ENCODE measurements at regions not wholly inside any gene's neighbourhood (a gene's known extent, or its start where the extent isn't known, plus 50 kb on each side); places are given as distances from the start of the nearest gene placed in this dataset.

DNA sequence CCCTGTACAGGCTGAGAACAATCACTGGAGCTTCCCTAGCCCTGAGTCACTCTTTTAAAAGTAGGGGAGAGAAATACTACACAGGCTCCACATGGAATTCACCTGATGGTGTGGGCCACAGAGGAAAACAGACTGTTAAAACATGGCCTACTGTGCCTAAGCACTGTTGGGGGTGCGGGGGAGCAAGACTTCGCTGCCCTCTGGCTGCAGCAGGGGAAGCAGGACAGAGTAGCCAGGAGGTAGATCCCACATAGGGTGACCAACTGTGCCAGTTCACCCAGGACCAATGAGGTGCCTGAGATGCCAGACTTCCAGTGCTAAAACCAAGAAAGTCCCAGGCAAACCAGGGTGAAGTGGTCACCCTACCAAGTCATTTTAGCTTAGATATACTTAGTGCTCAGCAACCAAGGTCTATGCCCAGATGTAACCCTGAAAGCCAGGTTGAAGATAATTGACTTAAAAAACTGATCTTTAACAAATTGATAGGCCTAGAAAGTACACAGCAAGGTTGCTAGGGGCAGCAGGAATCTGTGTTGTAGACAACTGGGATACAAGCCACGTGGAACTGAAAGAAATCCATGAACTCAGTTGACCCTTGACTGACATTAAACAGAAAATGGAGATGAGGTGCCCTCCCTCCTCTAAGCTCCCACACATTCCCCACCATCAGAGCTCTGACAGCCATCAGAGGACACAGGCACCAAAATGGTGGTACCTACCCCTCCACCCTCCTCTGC is 344.2 kb upstream of the PPP2R3A start:
- Mint-ChIP-seq H3K9me3 (ENCODE audit: unreplicated experiment) (no peaks in the 10 kb centered on the region), H3K36me3 (ENCODE audit: unreplicated experiment) (no peaks in the 10 kb centered on the region), H3K27me3 (ENCODE audit: unreplicated experiment) (peaks cover 2% of the 10 kb centered on the region), H3K27ac (ENCODE audit: unreplicated experiment) (no peak overlapping the region), H3K4me1 (ENCODE audit: unreplicated experiment) (no peaks in the 10 kb centered on the region), H3K4me3 (ENCODE audit: unreplicated experiment) (no peak overlapping the region)
- no peak for DNase-seq (ENCODE audit: extremely low spot score, unreplicated experiment)
- TF ChIP-seq, protein P1, sequence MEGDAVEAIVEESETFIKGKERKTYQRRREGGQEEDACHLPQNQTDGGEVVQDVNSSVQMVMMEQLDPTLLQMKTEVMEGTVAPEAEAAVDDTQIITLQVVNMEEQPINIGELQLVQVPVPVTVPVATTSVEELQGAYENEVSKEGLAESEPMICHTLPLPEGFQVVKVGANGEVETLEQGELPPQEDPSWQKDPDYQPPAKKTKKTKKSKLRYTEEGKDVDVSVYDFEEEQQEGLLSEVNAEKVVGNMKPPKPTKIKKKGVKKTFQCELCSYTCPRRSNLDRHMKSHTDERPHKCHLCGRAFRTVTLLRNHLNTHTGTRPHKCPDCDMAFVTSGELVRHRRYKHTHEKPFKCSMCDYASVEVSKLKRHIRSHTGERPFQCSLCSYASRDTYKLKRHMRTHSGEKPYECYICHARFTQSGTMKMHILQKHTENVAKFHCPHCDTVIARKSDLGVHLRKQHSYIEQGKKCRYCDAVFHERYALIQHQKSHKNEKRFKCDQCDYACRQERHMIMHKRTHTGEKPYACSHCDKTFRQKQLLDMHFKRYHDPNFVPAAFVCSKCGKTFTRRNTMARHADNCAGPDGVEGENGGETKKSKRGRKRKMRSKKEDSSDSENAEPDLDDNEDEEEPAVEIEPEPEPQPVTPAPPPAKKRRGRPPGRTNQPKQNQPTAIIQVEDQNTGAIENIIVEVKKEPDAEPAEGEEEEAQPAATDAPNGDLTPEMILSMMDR (IDR thresholded peaks at IDR 0.05): no peak

DNA sequence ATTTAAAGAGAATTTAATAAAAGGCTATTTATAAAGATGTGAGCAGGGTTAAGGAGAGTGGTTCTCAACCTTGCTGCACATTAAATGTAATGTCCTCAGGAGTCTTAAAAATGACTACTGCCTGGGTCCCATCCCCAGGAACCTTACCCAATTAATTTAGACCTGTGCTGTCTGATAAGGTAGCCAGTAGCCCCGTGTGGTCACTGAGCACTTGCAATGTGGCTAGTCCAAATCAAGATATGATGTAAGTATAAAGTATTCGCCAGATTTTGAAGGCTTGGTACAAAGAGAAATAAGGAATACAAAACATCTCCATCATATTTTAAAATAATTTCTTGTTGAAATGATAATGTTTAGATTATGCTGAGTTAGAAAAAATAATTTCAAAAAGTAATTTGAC is 343.3 kb upstream of the PPP2R3A start:
- Mint-ChIP-seq H3K9me3 (ENCODE audit: unreplicated experiment) (no peaks in the 10 kb centered on the region), H3K27ac (ENCODE audit: unreplicated experiment) (no peak overlapping the region), H3K27me3 (ENCODE audit: unreplicated experiment) (peaks cover 2% of the 10 kb centered on the region), H3K36me3 (ENCODE audit: unreplicated experiment) (no peaks in the 10 kb centered on the region), H3K4me1 (ENCODE audit: unreplicated experiment) (no peaks in the 10 kb centered on the region), H3K4me3 (ENCODE audit: unreplicated experiment) (no peak overlapping the region)
- DNase-seq (ENCODE audit: extremely low spot score, unreplicated experiment): no peak
- TF ChIP-seq, protein P1 (IDR thresholded peaks at IDR 0.05): no peak

DNA sequence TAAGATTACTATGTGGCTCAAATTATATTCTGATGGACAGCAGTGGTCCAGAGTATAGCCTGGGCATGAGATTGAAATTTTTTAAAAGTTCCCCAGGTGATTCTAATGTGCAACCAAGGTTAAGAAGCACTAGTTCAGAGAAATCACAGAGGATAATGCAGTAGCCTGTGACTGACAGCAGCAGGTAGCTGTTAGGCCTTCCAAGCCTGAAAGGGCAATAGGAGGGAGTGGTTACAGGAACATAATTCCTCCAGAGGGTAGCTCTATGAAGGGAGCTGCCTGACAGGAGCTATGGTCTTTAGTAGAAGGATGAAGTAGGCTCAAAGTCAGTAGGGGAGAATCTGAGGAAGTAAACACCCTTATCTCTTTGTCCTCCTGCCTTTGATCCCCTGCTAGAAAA is 342.9 kb upstream of the PPP2R3A start:
- H3K4me1 Mint-ChIP-seq (ENCODE audit: unreplicated experiment): no peaks in the 10 kb centered on the region
- H3K9me3 Mint-ChIP-seq (ENCODE audit: unreplicated experiment): no peaks in the 10 kb centered on the region
- TF ChIP-seq, protein P1 (IDR thresholded peaks at IDR 0.05): no peak
- H3K27me3 Mint-ChIP-seq (ENCODE audit: unreplicated experiment): peaks cover 2% of the 10 kb centered on the region
- no peaks in the 10 kb centered on the region for H3K36me3 Mint-ChIP-seq (ENCODE audit: unreplicated experiment)
- no peak for DNase-seq (ENCODE audit: extremely low spot score, unreplicated experiment)
- no peak overlapping the region for H3K4me3 Mint-ChIP-seq (ENCODE audit: unreplicated experiment)
- no peak overlapping the region for H3K27ac Mint-ChIP-seq (ENCODE audit: unreplicated experiment)

DNA sequence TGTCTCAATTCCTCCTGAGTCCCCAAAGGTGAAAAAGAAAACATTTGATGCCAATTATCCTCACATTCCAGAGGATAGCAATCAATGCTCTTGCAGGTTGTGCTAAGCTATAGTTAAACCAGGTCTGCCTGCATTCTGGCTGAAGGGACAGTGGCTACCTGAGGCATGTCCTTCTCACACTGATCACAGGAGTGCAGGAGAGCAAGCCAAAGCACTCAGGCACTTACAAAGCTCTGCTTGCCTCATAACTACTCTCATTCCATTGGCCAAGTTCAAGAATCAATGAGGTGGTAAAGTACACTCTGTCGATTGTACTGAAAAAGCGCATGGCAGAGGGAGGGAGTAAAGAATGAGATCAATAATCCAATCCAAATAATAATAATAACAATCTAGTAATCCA is 342.0 kb upstream of the PPP2R3A start:
- Mint-ChIP-seq H3K4me1 (ENCODE audit: unreplicated experiment) (no peaks in the 10 kb centered on the region), H3K9me3 (ENCODE audit: unreplicated experiment) (no peaks in the 10 kb centered on the region), H3K4me3 (ENCODE audit: unreplicated experiment) (no peak overlapping the region), H3K27ac (ENCODE audit: unreplicated experiment) (no peak overlapping the region), H3K36me3 (ENCODE audit: unreplicated experiment) (no peaks in the 10 kb centered on the region), H3K27me3 (ENCODE audit: unreplicated experiment) (peaks cover 8% of the 10 kb centered on the region)
- TF ChIP-seq, protein P1 (IDR thresholded peaks at IDR 0.05): no peak
- no peak for DNase-seq (ENCODE audit: extremely low spot score, unreplicated experiment)

DNA sequence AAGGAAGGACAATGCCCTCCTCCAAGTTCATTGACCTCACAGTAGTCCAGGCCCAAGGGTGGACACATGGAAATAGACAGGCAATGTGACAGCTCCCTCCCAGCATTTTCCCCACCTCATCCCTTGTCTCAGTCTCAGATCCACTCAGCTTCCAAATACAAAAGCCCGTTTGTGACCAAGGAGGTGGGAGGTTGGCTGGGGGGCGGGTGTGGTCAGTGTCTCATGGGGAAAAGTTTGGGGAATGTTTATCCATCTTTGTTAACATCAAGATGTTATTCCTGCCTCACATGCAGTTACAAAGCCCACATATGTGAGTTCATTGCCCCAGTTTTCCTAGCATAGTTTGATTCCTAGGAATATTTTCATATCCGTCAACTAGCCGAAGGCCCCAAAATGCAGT is 338.5 kb upstream of the PPP2R3A start:
- H3K27ac Mint-ChIP-seq (ENCODE audit: unreplicated experiment): no peak overlapping the region
- peaks cover 8% of the 10 kb centered on the region for H3K27me3 Mint-ChIP-seq (ENCODE audit: unreplicated experiment)
- no peaks in the 10 kb centered on the region for H3K4me1 Mint-ChIP-seq (ENCODE audit: unreplicated experiment)
- TF ChIP-seq, protein P1 (IDR thresholded peaks at IDR 0.05): no peak
- no peaks in the 10 kb centered on the region for H3K9me3 Mint-ChIP-seq (ENCODE audit: unreplicated experiment)
- H3K36me3 Mint-ChIP-seq (ENCODE audit: unreplicated experiment): no peaks in the 10 kb centered on the region
- DNase-seq (ENCODE audit: extremely low spot score, unreplicated experiment): no peak
- H3K4me3 Mint-ChIP-seq (ENCODE audit: unreplicated experiment): no peak overlapping the region

Data from osteocyte (in vitro differentiated cells).